ENCODE measurements at regions not wholly inside any gene's neighbourhood (a gene's known extent, or its start where the extent isn't known, plus 50 kb on each side); places are given as distances from the start of the nearest gene placed in this dataset.

DNA sequence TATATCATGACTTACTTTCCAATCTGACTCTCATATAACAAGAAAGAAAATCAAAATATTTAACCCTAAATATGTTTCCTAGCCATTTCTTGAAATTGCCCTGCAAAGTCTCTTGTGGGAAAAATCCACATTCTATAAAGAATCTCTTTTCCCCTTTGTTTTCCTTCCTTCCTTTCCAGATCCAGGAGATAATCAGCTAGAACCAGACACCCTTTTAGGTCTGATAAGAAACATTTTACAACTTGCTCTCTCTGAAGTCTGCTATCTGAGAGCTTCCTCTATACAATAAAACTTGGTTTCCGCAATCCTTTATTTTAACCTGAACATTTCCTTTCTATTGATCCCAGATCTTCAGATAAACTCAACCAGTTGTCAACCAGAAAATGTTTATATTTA lies 100.5 kb upstream of the RNU6-1 start:
- DNase-seq (ENCODE audit: low read depth), result no peak
- TF ChIP-seq, protein P1, sequence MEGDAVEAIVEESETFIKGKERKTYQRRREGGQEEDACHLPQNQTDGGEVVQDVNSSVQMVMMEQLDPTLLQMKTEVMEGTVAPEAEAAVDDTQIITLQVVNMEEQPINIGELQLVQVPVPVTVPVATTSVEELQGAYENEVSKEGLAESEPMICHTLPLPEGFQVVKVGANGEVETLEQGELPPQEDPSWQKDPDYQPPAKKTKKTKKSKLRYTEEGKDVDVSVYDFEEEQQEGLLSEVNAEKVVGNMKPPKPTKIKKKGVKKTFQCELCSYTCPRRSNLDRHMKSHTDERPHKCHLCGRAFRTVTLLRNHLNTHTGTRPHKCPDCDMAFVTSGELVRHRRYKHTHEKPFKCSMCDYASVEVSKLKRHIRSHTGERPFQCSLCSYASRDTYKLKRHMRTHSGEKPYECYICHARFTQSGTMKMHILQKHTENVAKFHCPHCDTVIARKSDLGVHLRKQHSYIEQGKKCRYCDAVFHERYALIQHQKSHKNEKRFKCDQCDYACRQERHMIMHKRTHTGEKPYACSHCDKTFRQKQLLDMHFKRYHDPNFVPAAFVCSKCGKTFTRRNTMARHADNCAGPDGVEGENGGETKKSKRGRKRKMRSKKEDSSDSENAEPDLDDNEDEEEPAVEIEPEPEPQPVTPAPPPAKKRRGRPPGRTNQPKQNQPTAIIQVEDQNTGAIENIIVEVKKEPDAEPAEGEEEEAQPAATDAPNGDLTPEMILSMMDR (IDR thresholded peaks at IDR 0.05; ENCODE audit: insufficient read depth, low read depth, low read length), result no peak
- ChIA-PET POLR2A (no interaction called here), CTCF (no interaction called here)
- H3K4me3 ChIP-seq (ENCODE audit: low read depth, low read length), result no peak overlapping the region
- no peaks in the 10 kb centered on the region for H3K36me3 ChIP-seq (ENCODE audit: control insufficient read depth, insufficient read depth, low read length)
- H3K27me3 ChIP-seq (ENCODE audit: control insufficient read depth, insufficient read depth, low read length), result no peaks in the 10 kb centered on the region

DNA sequence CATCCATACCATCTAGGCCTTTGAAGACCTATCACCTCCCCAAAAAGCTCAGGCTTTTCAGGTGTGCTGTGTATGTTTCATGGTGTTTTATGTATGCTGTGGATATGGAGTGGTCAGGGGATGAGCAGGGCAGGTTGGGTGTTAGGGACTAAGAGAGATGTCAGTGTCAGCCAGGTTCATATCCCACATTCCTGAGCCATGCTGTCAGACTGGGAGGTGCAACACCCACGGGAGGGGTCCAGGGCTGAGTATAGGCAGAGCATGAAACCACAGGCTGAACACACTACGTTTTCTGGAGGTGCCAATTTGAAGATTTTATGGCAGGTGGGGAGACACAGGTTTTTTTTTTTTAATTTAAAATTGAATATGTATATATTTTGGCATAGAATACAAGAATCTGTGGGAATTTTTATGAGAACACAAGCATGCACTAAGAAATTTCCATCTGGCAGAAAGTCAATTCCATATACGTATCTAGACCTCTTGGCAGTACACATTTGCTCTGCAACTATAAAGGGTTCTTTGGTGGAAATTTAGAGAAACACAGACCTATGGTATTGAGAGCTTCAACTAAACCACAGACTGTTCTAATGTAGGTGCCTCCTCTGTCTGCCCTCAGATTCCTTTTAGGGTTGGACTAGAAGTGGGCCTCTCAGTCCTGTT lies 101.9 kb upstream of the RNU6-1 start:
- no peak for DNase-seq (ENCODE audit: low read depth)
- POLR2A ChIA-PET, result no interaction called here
- Histone ChIP-seq H3K4me3 (ENCODE audit: low read depth, low read length) (no peak overlapping the region), H3K36me3 (ENCODE audit: control insufficient read depth, insufficient read depth, low read length) (no peaks in the 10 kb centered on the region), H3K27me3 (ENCODE audit: control insufficient read depth, insufficient read depth, low read length) (no peaks in the 10 kb centered on the region)
- CTCF ChIA-PET, result no interaction called here
- TF ChIP-seq, protein P1 (IDR thresholded peaks at IDR 0.05; ENCODE audit: insufficient read depth, low read depth, low read length), result no peak

DNA sequence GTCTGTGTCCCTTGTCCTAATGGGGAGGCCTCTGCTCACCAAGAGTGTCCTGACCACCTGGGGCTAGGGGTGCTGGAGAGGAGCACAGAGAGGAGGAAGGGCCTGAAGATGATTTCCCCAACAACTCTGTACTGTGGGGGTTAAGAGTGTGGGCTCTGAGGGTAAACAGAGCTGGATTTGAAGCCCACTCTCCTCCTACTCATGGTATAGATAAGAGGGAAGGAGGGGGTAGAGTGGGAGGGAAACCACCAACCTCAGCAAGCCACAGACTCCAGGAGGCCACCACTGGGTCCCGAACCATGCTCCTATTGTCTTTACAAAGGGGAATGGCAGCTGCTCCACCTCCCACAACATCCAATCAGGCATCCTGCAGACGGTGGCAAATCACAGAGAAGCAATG lies 103.6 kb upstream of the RNU6-1 start:
- DNase-seq (ENCODE audit: low read depth), result no peak
- POLR2A ChIA-PET, result no interaction called here
- Histone ChIP-seq H3K4me3 (ENCODE audit: low read depth, low read length) (no peak overlapping the region), H3K27me3 (ENCODE audit: control insufficient read depth, insufficient read depth, low read length) (no peaks in the 10 kb centered on the region), H3K36me3 (ENCODE audit: control insufficient read depth, insufficient read depth, low read length) (no peaks in the 10 kb centered on the region)
- TF ChIP-seq, protein P1 (IDR thresholded peaks at IDR 0.05; ENCODE audit: insufficient read depth, low read depth, low read length), result no peak
- CTCF ChIA-PET, result interaction anchor here (0.6 kb wide), 1 partner anchor 292 kb away, joined by 3 read pairs; no protein-coding TSS in a partner anchor

DNA sequence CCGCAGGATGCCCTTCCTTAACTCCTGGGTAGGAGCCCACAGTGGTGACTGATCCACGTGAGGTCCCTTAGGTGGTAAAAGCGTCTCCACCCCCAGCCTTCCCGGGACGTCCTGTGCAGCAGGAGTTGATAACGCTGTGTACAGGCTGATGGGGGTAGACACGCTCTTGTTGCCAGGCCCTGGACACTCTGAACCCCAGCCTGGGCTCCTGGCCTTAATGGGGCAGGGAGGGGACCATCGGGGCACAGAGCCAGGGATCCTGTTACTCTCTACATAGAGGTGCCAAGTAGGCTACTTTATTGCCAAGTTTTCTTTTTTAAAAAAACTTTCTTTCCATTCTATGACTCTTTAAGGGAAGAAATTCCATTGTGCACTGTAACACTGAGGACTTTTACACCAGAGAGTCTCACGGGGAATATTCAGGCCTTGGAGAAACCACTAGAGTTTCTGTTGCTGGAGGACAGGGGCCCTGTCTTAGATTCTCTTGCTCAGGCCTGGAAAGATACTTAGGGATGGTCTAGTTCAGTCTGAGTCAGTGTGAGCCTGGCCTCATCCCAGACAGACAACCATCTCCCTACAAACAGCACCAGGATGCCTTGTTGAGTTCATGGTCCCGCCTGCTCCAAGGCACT lies 104.3 kb upstream of the RNU6-1 start:
- DNase-seq (ENCODE audit: low read depth), result no peak
- H3K4me3 ChIP-seq (ENCODE audit: low read depth, low read length), result no peak overlapping the region
- no peaks in the 10 kb centered on the region for H3K36me3 ChIP-seq (ENCODE audit: control insufficient read depth, insufficient read depth, low read length)
- TF ChIP-seq, protein P1 (IDR thresholded peaks at IDR 0.05; ENCODE audit: insufficient read depth, low read depth, low read length), result no peak
- ChIA-PET CTCF (interaction anchor here (0.6 kb wide), 1 partner anchor 292 kb away, joined by 3 read pairs; no protein-coding TSS in a partner anchor), POLR2A (no interaction called here)
- no peaks in the 10 kb centered on the region for H3K27me3 ChIP-seq (ENCODE audit: control insufficient read depth, insufficient read depth, low read length)

DNA sequence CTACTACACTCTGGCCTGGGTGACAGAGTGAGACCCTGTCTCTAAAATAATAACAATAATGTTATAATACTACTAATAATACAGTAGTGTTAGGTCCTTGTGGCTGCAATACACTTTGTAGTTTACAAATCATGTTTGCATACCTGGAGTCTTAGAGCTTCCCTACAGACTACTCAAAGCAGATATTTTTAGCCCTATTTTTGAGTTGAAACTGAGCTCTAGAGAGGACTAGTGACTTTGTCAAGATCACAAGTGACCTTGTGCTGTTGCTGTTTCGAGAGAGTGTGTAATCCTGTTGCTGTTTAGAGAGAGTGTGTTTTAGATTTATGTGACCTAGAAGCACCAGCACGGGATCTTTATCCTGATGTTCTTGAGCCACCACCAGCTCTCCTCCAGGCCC lies 105.3 kb upstream of the RNU6-1 start:
- Histone ChIP-seq H3K36me3 (ENCODE audit: control insufficient read depth, insufficient read depth, low read length) (no peaks in the 10 kb centered on the region), H3K4me3 (ENCODE audit: low read depth, low read length) (no peak overlapping the region), H3K27me3 (ENCODE audit: control insufficient read depth, insufficient read depth, low read length) (no peaks in the 10 kb centered on the region)
- ChIA-PET POLR2A (no interaction called here), CTCF (no interaction called here)
- DNase-seq (ENCODE audit: low read depth), result no peak
- TF ChIP-seq, protein P1 (IDR thresholded peaks at IDR 0.05; ENCODE audit: insufficient read depth, low read depth, low read length), result no peak
